WERI-Rb-1 (cell line): ENCODE measurements at regions not wholly inside any gene's neighbourhood (a gene's known extent, or its start where the extent isn't known, plus 50 kb on each side); places are given as distances from the start of the nearest gene placed in this dataset.

Experiments used
- DNase-seq: peaks from one replicate; pipeline ENCODE4 v3.0.0-alpha.2; 2020
- H3K27ac ChIP-seq: fragments of 250-450 bp; sonication (Bioruptor Pico); 2 replicates; pipeline ENCODE4 v1.5.1; 2020; ENCODE audit warnings: mild to moderate bottlenecking, moderate library complexity
- H3K27me3 ChIP-seq: fragments of 250-450 bp; sonication (Bioruptor Pico); 2 replicates; pipeline ENCODE4 v1.5.1; 2021; ENCODE audit warnings: mild to moderate bottlenecking, low read depth, moderate library complexity; ENCODE audit not compliant: insufficient read depth, severe bottlenecking
- H3K36me3 ChIP-seq: fragments of 250-450 bp; sonication (Bioruptor Pico); 2 replicates; pipeline ENCODE4 v1.5.1; 2020; ENCODE audit warnings: mild to moderate bottlenecking, moderate library complexity
- H3K4me3 ChIP-seq: 2 replicates; pipeline ENCODE4 v1.5.1; 2011; ENCODE audit warnings: low read depth, mild to moderate bottlenecking, control low read depth, low read length
- H3K9me3 ChIP-seq: fragments of 250-450 bp; sonication (Bioruptor Pico); 2 replicates; pipeline ENCODE4 v1.5.1; 2021; ENCODE audit warnings: mild to moderate bottlenecking, moderate library complexity; ENCODE audit not compliant: severe bottlenecking
- CTCF ChIP-seq: IDR thresholded peaks from 2 replicates; pipeline ENCODE4 v1.5.1; 2011; ENCODE audit warnings: low read depth, mild to moderate bottlenecking, control low read depth, inconsistent platforms, low read length

- Histone ChIP-seq H3K36me3 (no peaks in the 10 kb centered on the region), H3K9me3 (no peaks in the 10 kb centered on the region), H3K4me3 (no peak overlapping the region), H3K27ac (peak overlapping the region; percentile 7; the same call in 1 of the 2 replicates), H3K27me3 (no peaks in the 10 kb centered on the region)
- DNase-seq: no peak
- TF ChIP-seq CTCF: peak; percentile 47; the same call in 1 of the 2 replicates
These were observed 51.4 kb upstream of the APCDD1 start for GRCh38 chr18:10402871-10403559.

- peak; percentile 64 for DNase-seq
- Histone ChIP-seq H3K36me3 (no peaks in the 10 kb centered on the region), H3K4me3 (no peak overlapping the region; the same call in 1 of the 2 replicates), H3K9me3 (no peaks in the 10 kb centered on the region), H3K27ac (peak overlapping the region; percentile 70), H3K27me3 (no peaks in the 10 kb centered on the region)
- TF ChIP-seq CTCF: no peak
These were observed 50.7 kb upstream of the APCDD1 start for GRCh38 chr18:10403708-10404107.

- H3K4me3 ChIP-seq: no peak overlapping the region; the same call in 1 of the 2 replicates
- no peak for DNase-seq
- no peaks in the 10 kb centered on the region for H3K9me3 ChIP-seq
- H3K27me3 ChIP-seq: no peaks in the 10 kb centered on the region
- H3K36me3 ChIP-seq: no peaks in the 10 kb centered on the region
- no peak for TF ChIP-seq CTCF
- H3K27ac ChIP-seq: peak overlapping the region; percentile 70
These were observed 50.3 kb upstream of the APCDD1 start for GRCh38 chr18:10404168-10404567.
